Activated CD8-positive, alpha-beta T cell treated with anti-CD3 and anti-CD28 coated beads for 36 hours (primary cell): ENCODE measurements at regions not wholly inside any gene's neighbourhood (a gene's known extent, or its start where the extent isn't known, plus 50 kb on each side); places are given as distances from the start of the nearest gene placed in this dataset.

Experiments
- ATAC-seq: fragments of 200-7000 bp; cut with Tn5 transposase; one replicate; pipeline ENCODE4 v1.10.0; 2021; ENCODE audit warnings: mild to moderate bottlenecking, moderate library complexity
- CTCF ChIA-PET: fragments of 350-600 bp; sonication (Branson Sonifier 250); formaldehyde crosslinking; loops from one replicate; lab custom pipeline; 2021; ENCODE audit warnings: antibody characterized with exemption; lab: Charles Lee
- POLR2A ChIA-PET: fragments of 350-600 bp; sonication (Branson Sonifier 250); formaldehyde crosslinking; loops from one replicate; lab custom pipeline; 2021; ENCODE audit warnings: antibody characterized with exemption; lab: Charles Lee
- DNase-seq: peaks from one replicate; pipeline ENCODE4 v3.0.0-alpha.2; 2020
- H3K27ac Mint-ChIP-seq: one replicate; pipeline ENCODE4 v1.8.0; 2021; ENCODE audit warnings: mild to moderate bottlenecking, mixed read lengths
- H3K27me3 Mint-ChIP-seq: one replicate; pipeline ENCODE4 v1.8.0; 2021; ENCODE audit warnings: mixed read lengths
- H3K36me3 Mint-ChIP-seq: one replicate; pipeline ENCODE4 v1.8.0; 2021; ENCODE audit warnings: low read depth, mixed read lengths
- H3K4me1 Mint-ChIP-seq: one replicate; pipeline ENCODE4 v1.8.0; 2021; ENCODE audit warnings: low read depth, mixed read lengths
- H3K4me3 Mint-ChIP-seq: one replicate; pipeline ENCODE4 v1.8.0; 2021; ENCODE audit warnings: mild to moderate bottlenecking, moderate library complexity, mixed read lengths
- H3K9me3 Mint-ChIP-seq: one replicate; pipeline ENCODE4 v1.8.0; 2021; ENCODE audit warnings: mixed read lengths
- CTCF ChIP-seq: fragments of 200-600 bp; IDR thresholded peaks from one replicate; pipeline ENCODE4 v1.8.0; 2022; ENCODE audit warnings: antibody characterized with exemption, mild to moderate bottlenecking
- intact Hi-C: fragments of 100-400 bp; cut with micrococcal nuclease; formaldehyde crosslinking; loops from one replicate; pipeline ENCODE4 v1.10.0; 2022

- no peaks in the 10 kb centered on the region for H3K27me3 Mint-ChIP-seq
- ATAC-seq (no peak), DNase-seq (no peak)
- H3K36me3 Mint-ChIP-seq, result no peaks in the 10 kb centered on the region
- TF ChIP-seq CTCF, result no peak
- H3K9me3 Mint-ChIP-seq, result no peaks in the 10 kb centered on the region
- H3K4me3 Mint-ChIP-seq, result no peak overlapping the region
- ChIA-PET CTCF (no interaction called here), POLR2A (no interaction called here)
- H3K27ac Mint-ChIP-seq, result no peak overlapping the region
- intact Hi-C loops, result no loop called here
- H3K4me1 Mint-ChIP-seq, result no peaks in the 10 kb centered on the region
These were observed 247.2 kb downstream of the FAM170A start for GRCh38 chr5:119876522-119876921.

GRCh38 chr5:119878712-119879111 lies 249.4 kb downstream of the FAM170A start:
- ChIA-PET CTCF (no interaction called here), POLR2A (no interaction called here)
- no peak for TF ChIP-seq CTCF
- DNase-seq (no peak), ATAC-seq (no peak)
- intact Hi-C loops, result no loop called here
- Mint-ChIP-seq H3K27me3 (no peaks in the 10 kb centered on the region), H3K4me3 (no peak overlapping the region), H3K9me3 (no peaks in the 10 kb centered on the region), H3K27ac (no peak overlapping the region), H3K4me1 (no peaks in the 10 kb centered on the region), H3K36me3 (no peaks in the 10 kb centered on the region)

GRCh38 chr5:119879446-119879845 lies 250.1 kb downstream of the FAM170A start:
- Mint-ChIP-seq H3K27me3 (no peaks in the 10 kb centered on the region), H3K27ac (no peak overlapping the region), H3K36me3 (no peaks in the 10 kb centered on the region), H3K4me3 (no peak overlapping the region), H3K4me1 (no peaks in the 10 kb centered on the region), H3K9me3 (no peaks in the 10 kb centered on the region)
- intact Hi-C loops, result no loop called here
- ChIA-PET CTCF (no interaction called here), POLR2A (no interaction called here)
- ATAC-seq, result no peak
- no peak for DNase-seq
- no peak for TF ChIP-seq CTCF

GRCh38 chr5:119895066-119895465 lies 265.7 kb downstream of the FAM170A start:
- ATAC-seq, result no peak
- intact Hi-C loops, result no loop called here
- DNase-seq, result no peak
- TF ChIP-seq CTCF, result no peak
- Mint-ChIP-seq H3K4me3 (no peak overlapping the region), H3K27ac (no peak overlapping the region), H3K4me1 (no peaks in the 10 kb centered on the region), H3K9me3 (no peaks in the 10 kb centered on the region), H3K36me3 (no peaks in the 10 kb centered on the region), H3K27me3 (no peaks in the 10 kb centered on the region)
- ChIA-PET POLR2A (no interaction called here), CTCF (no interaction called here)

GRCh38 chr5:119896826-119897536 lies 267.6 kb downstream of the FAM170A start:
- H3K36me3 Mint-ChIP-seq, result no peaks in the 10 kb centered on the region
- H3K4me3 Mint-ChIP-seq, result no peak overlapping the region
- ATAC-seq (no peak), DNase-seq (no peak)
- no peaks in the 10 kb centered on the region for H3K9me3 Mint-ChIP-seq
- no peaks in the 10 kb centered on the region for H3K4me1 Mint-ChIP-seq
- H3K27ac Mint-ChIP-seq, result no peak overlapping the region
- POLR2A ChIA-PET, result no interaction called here
- TF ChIP-seq CTCF, result no peak
- no peaks in the 10 kb centered on the region for H3K27me3 Mint-ChIP-seq
- intact Hi-C loops, result no loop called here
- CTCF ChIA-PET, result no interaction called here
